Neural crest cell (in vitro differentiated cells): ENCODE measurements at regions not wholly inside any gene's neighbourhood (a gene's known extent, or its start where the extent isn't known, plus 50 kb on each side); places are given as distances from the start of the nearest gene placed in this dataset.

Experiments
- DNase-seq: peaks from one replicate; pipeline ENCODE4 v3.0.0; 2021; ENCODE audit warnings: low read depth, mixed read lengths, low spot score
- H3K27ac Mint-ChIP-seq: one replicate; pipeline ENCODE4 v1.8.0; 2021; ENCODE audit warnings: mild to moderate bottlenecking, mixed read lengths; ENCODE audit not compliant: unreplicated experiment
- H3K27me3 Mint-ChIP-seq: 2 replicates; pipeline ENCODE4 v1.8.0; 2021; ENCODE audit warnings: low read depth, mild to moderate bottlenecking, mixed read lengths
- H3K36me3 Mint-ChIP-seq: 2 replicates; pipeline ENCODE4 v1.8.0; 2021; ENCODE audit warnings: low read depth, mild to moderate bottlenecking, mixed read lengths
- H3K4me1 Mint-ChIP-seq: 2 replicates; pipeline ENCODE4 v1.8.0; 2021; ENCODE audit warnings: mixed read lengths
- H3K4me3 Mint-ChIP-seq: one replicate; pipeline ENCODE4 v1.8.0; 2021; ENCODE audit warnings: mild to moderate bottlenecking, mixed read lengths
- H3K9me3 Mint-ChIP-seq: 2 replicates; pipeline ENCODE4 v1.8.0; 2021; ENCODE audit warnings: mixed read lengths
- TF ChIP-seq, protein P1 (sequence below): fragments of 200-600 bp; sonication (generic); conservative IDR thresholded peaks from 2 replicates; pipeline ENCODE4 v1.5.0; 2021; ENCODE audit warnings: antibody characterized with exemption, mild to moderate bottlenecking

- H3K36me3 Mint-ChIP-seq, result no peaks in the 10 kb centered on the region
- no peaks in the 10 kb centered on the region for H3K27me3 Mint-ChIP-seq
- peaks cover 2% of the 10 kb centered on the region for H3K9me3 Mint-ChIP-seq
- no peak for DNase-seq
- H3K4me3 Mint-ChIP-seq, result no peak overlapping the region
- H3K27ac Mint-ChIP-seq, result no peak overlapping the region
- TF ChIP-seq, protein P1, sequence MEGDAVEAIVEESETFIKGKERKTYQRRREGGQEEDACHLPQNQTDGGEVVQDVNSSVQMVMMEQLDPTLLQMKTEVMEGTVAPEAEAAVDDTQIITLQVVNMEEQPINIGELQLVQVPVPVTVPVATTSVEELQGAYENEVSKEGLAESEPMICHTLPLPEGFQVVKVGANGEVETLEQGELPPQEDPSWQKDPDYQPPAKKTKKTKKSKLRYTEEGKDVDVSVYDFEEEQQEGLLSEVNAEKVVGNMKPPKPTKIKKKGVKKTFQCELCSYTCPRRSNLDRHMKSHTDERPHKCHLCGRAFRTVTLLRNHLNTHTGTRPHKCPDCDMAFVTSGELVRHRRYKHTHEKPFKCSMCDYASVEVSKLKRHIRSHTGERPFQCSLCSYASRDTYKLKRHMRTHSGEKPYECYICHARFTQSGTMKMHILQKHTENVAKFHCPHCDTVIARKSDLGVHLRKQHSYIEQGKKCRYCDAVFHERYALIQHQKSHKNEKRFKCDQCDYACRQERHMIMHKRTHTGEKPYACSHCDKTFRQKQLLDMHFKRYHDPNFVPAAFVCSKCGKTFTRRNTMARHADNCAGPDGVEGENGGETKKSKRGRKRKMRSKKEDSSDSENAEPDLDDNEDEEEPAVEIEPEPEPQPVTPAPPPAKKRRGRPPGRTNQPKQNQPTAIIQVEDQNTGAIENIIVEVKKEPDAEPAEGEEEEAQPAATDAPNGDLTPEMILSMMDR, result no peak
- H3K4me1 Mint-ChIP-seq, result peaks cover 43% of the 10 kb centered on the region
These were observed 640.8 kb upstream of the TBL1XR1 start for GRCh38 chr3:177837951-177838655.

GRCh38 chr3:177838766-177839350 lies 641.6 kb upstream of the TBL1XR1 start:
- TF ChIP-seq, protein P1, result no peak
- Mint-ChIP-seq H3K27ac (no peak overlapping the region), H3K4me1 (peaks cover 36% of the 10 kb centered on the region), H3K9me3 (peaks cover 2% of the 10 kb centered on the region), H3K4me3 (no peak overlapping the region), H3K36me3 (no peaks in the 10 kb centered on the region), H3K27me3 (no peaks in the 10 kb centered on the region)
- no peak for DNase-seq

- H3K27me3 Mint-ChIP-seq, result no peaks in the 10 kb centered on the region
- no peak overlapping the region for H3K4me3 Mint-ChIP-seq
- peaks cover 28% of the 10 kb centered on the region for H3K4me1 Mint-ChIP-seq
- H3K9me3 Mint-ChIP-seq, result peaks cover 2% of the 10 kb centered on the region
- DNase-seq, result no peak
- H3K36me3 Mint-ChIP-seq, result no peaks in the 10 kb centered on the region
- TF ChIP-seq, protein P1, result no peak
- H3K27ac Mint-ChIP-seq, result no peak overlapping the region
These were observed 645.0 kb upstream of the TBL1XR1 start for GRCh38 chr3:177842302-177842701.

- Mint-ChIP-seq H3K27ac (no peak overlapping the region), H3K4me1 (peaks cover 22% of the 10 kb centered on the region), H3K9me3 (peaks cover 2% of the 10 kb centered on the region), H3K4me3 (no peak overlapping the region), H3K27me3 (no peaks in the 10 kb centered on the region), H3K36me3 (no peaks in the 10 kb centered on the region)
- DNase-seq, result no peak
- TF ChIP-seq, protein P1, result no peak
These were observed 645.8 kb upstream of the TBL1XR1 start for GRCh38 chr3:177842743-177843734.

GRCh38 chr3:177852001-177852807 lies 654.9 kb upstream of the TBL1XR1 start:
- peaks cover 6% of the 10 kb centered on the region for H3K4me1 Mint-ChIP-seq
- no peak overlapping the region for H3K27ac Mint-ChIP-seq
- H3K27me3 Mint-ChIP-seq, result no peaks in the 10 kb centered on the region
- peaks cover 6% of the 10 kb centered on the region for H3K9me3 Mint-ChIP-seq
- no peaks in the 10 kb centered on the region for H3K36me3 Mint-ChIP-seq
- TF ChIP-seq, protein P1, result no peak
- no peak overlapping the region for H3K4me3 Mint-ChIP-seq
- no peak for DNase-seq
